ENCODE measurements at regions not wholly inside any gene's neighbourhood (a gene's known extent, or its start where the extent isn't known, plus 50 kb on each side); places are given as distances from the start of the nearest gene placed in this dataset.

- no peak overlapping the region for H4K5ac ChIP-seq (ENCODE audit: insufficient read length, low read depth, low read length)
- no peak overlapping the region for H2BK5ac ChIP-seq (ENCODE audit: low read depth, low read length)
- H2BK12ac ChIP-seq (ENCODE audit: low read depth, low read length), result no peak overlapping the region
- ChIA-PET POLR2A (ENCODE audit: partially characterized antibody) (no interaction called here), CTCF (ENCODE audit: partially characterized antibody) (interaction anchor here (0.7 to 2.5 kb wide), 15 partner anchors 10 to 396 kb away, joined by 3 to 8 read pairs (median 4); no protein-coding TSS in a partner anchor)
- H3K4me1 ChIP-seq (replicated peaks in 1 of 4; ENCODE audit: control insufficient read depth in 3 of 4, insufficient read depth in 4 of 4, low read length in 3 of 4), result no peaks in the 10 kb centered on the region
- H3K4me3 ChIP-seq (ENCODE audit: extremely low read depth in 1 of 4, insufficient read depth in 2 of 4, low read depth in 3 of 4, low read length in 4 of 4), result no peak overlapping the region
- DNase-seq (ENCODE audit: low read depth in 1 of 2, low spot score in 2 of 2), result no peak
- no peak overlapping the region for H3K4ac ChIP-seq (replicated peaks; ENCODE audit: insufficient read length, low read depth, low read length)
- H3K9ac ChIP-seq (replicated peaks in 1 of 4; ENCODE audit: extremely low read depth in 1 of 4, low read depth in 3 of 4, low read length in 3 of 4), result no peak overlapping the region
- H3K79me1 ChIP-seq (ENCODE audit: low read depth, low read length), result no peaks in the 10 kb centered on the region
- no peak overlapping the region for H3K27ac ChIP-seq (ENCODE audit: low read depth, low read length)
- H4K8ac ChIP-seq (ENCODE audit: extremely low read depth, insufficient read depth, low read length), result no peak overlapping the region
- H2BK120ac ChIP-seq (replicated peaks; ENCODE audit: low read depth, low read length), result no peak overlapping the region
- 97% methylated on average over 2 of the region's 2 CpGs; no CpG with 5 or more reads in 1 of the 2 experiments for WGBS, 2 experiments (ENCODE audit: extremely low coverage in 1 of 2, insufficient coverage in 1 of 2, insufficient read length in 1 of 2, insufficient replicate concordance in 2 of 2, low coverage in 1 of 2, low lambda C conversion rate in 2 of 2, missing lambda C conversion rate in 1 of 2)
- no peaks in the 10 kb centered on the region for H3K36me3 ChIP-seq (ENCODE audit: control insufficient read depth in 2 of 4, insufficient read depth in 4 of 4, low read length in 3 of 4)
- FAIRE-seq, result no peak
- no peaks in the 10 kb centered on the region for H3K79me2 ChIP-seq (ENCODE audit: control insufficient read depth in 1 of 2, insufficient read depth in 2 of 2, low read length in 2 of 2)
- H2BK15ac ChIP-seq (ENCODE audit: low read length), result no peak overlapping the region
- H2AFZ ChIP-seq (ENCODE audit: low read length), result no peak overlapping the region
- no peak overlapping the region for H3K56ac ChIP-seq (replicated peaks; ENCODE audit: insufficient read length, low read depth, low read length)
- no peaks in the 10 kb centered on the region; a peak in 1 of 4 replicates for H3K9me3 ChIP-seq (ENCODE audit: insufficient read depth in 2 of 2, low read depth in 1 of 2, low read length in 1 of 2)
- no peak overlapping the region for H4K91ac ChIP-seq (replicated peaks; ENCODE audit: insufficient read length, low read length)
- no peaks in the 10 kb centered on the region for H3K27me3 ChIP-seq (replicated peaks in 1 of 4; ENCODE audit: control insufficient read depth in 3 of 4, extremely low read depth in 1 of 4, insufficient read depth in 3 of 4, low read length in 3 of 4)
- no peak overlapping the region for H3K18ac ChIP-seq (ENCODE audit: extremely low read depth, low read length)
- H2AK5ac ChIP-seq (ENCODE audit: low read depth, low read length), result no peak overlapping the region
- H3K23me2 ChIP-seq (ENCODE audit: low read depth, low read length), result peaks cover 1% of the 10 kb centered on the region; the same call in 1 of the 2 replicates
- no peak overlapping the region for H3K23ac ChIP-seq (ENCODE audit: insufficient read length)
- H4K20me1 ChIP-seq (replicated peaks in 1 of 2; ENCODE audit: control insufficient read depth in 1 of 2, insufficient read depth in 2 of 2, low read length in 2 of 2), result no peaks in the 10 kb centered on the region
- H3K14ac ChIP-seq (ENCODE audit: insufficient read length), result no peak overlapping the region
- H3K4me2 ChIP-seq (ENCODE audit: insufficient read depth in 1 of 2, low read depth in 2 of 2, low read length in 2 of 2), result no peak overlapping the region
- no peak overlapping the region for H2BK20ac ChIP-seq (ENCODE audit: low read length)
- peak; percentile 21 to 44; a peak in 3 of 4 replicates for TF ChIP-seq RAD21 (IDR thresholded peaks at IDR 0.05 in 1 of 2, conservative IDR thresholded peaks at IDR 0.05 in 1 of 2; ENCODE audit: low read depth in 2 of 2, low read length in 2 of 2)
- no peak for TF ChIP-seq FOSL1 (IDR thresholded peaks at IDR 0.05; ENCODE audit: insufficient read depth, low read depth, low read length)
- TF ChIP-seq BRCA1 (IDR thresholded peaks at IDR 0.05; ENCODE audit: low read depth, low read length), result no peak
Measured at GRCh38 chr20:22098511-22098910, 393.0 kb downstream of the PAX1 start.

Measured in H1 (cell line).